SK-N-SH (cell line): ENCODE measurements at regions not wholly inside any gene's neighbourhood (a gene's known extent, or its start where the extent isn't known, plus 50 kb on each side); places are given as distances from the start of the nearest gene placed in this dataset.

ENCODE experiments used
- CTCF ChIP-seq: fragments of 200-600 bp; sonication (generic); IDR thresholded peaks from 2 replicates; pipeline ENCODE4 v1.6.1; 2017; ENCODE audit warnings: antibody characterized with exemption, mild to moderate bottlenecking, moderate library complexity
- POLR2AphosphoS5 ChIP-seq: IDR thresholded peaks from 2 replicates; pipeline ENCODE4 v1.6.1; 2012; ENCODE audit warnings: low read depth, low read length
- USF2 ChIP-seq: fragments of 150-350 bp; IDR thresholded peaks from 2 replicates; pipeline ENCODE4 v1.6.1; 2017; ENCODE audit warnings: antibody characterized with exemption, low read length, low read depth, borderline replicate concordance

GRCh38 chr5:164650427-164650826, 1145.0 kb downstream of the MAT2B start:
- TF ChIP-seq POLR2AphosphoS5 (no peak), CTCF (no peak), USF2 (no peak)
